Neural cell (in vitro differentiated cells): ENCODE measurements at regions not wholly inside any gene's neighbourhood (a gene's known extent, or its start where the extent isn't known, plus 50 kb on each side); places are given as distances from the start of the nearest gene placed in this dataset.

Experiments used
- H2AFZ ChIP-seq: fragments of 200-600, 300-800 bp; sonication (generic), shearing (Covaris generic); 2 replicates; pipeline ENCODE4 v1.6.0; 2014; ENCODE audit warnings: low read depth, mild to moderate bottlenecking, antibody characterized with exemption, low read length, moderate library complexity
- H3F3A ChIP-seq: fragments of 200-600 bp; shearing (Covaris generic); 2 replicates; pipeline ENCODE4 v1.6.1; 2016; ENCODE audit warnings: mild to moderate bottlenecking, moderate library complexity, mixed read lengths, antibody characterized with exemption, low read length; ENCODE audit not compliant: insufficient read depth, poor library complexity, severe bottlenecking
- H3K27ac ChIP-seq: fragments of 200-600, 300-800 bp; sonication (generic), shearing (Covaris generic); 2 replicates; pipeline ENCODE4 v1.5.1; 2014; ENCODE audit warnings: mild to moderate bottlenecking, low read length, moderate library complexity
- H3K27me3 ChIP-seq: fragments of 300-800, 200-600 bp; sonication (generic), shearing (Covaris generic); 2 replicates; pipeline ENCODE4 v1.6.0; 2014; ENCODE audit warnings: mild to moderate bottlenecking, low read depth, low read length, moderate library complexity; ENCODE audit not compliant: insufficient read depth
- H3K36me3 ChIP-seq: fragments of 300-800, 200-600 bp; sonication (generic), shearing (Covaris generic); 2 replicates; pipeline ENCODE4 v1.5.1; 2014; ENCODE audit warnings: mild to moderate bottlenecking, antibody characterized with exemption, low read length, moderate library complexity; ENCODE audit not compliant: insufficient read depth
- H3K4me2 ChIP-seq: fragments of 300-800, 200-600 bp; sonication (generic), shearing (Covaris generic); 2 replicates; pipeline ENCODE4 v1.6.0; 2014; ENCODE audit warnings: mild to moderate bottlenecking, low read length
- H3K4me3 ChIP-seq: fragments of 300-800, 200-600 bp; sonication (generic), shearing (Covaris generic); 2 replicates; pipeline ENCODE4 v1.5.1; 2014; ENCODE audit warnings: mild to moderate bottlenecking, low read length, moderate library complexity
- H3K79me2 ChIP-seq: fragments of 200-600 bp; shearing (Covaris generic); replicated peaks from 2 replicates; pipeline ENCODE4 v1.6.0; 2014; ENCODE audit warnings: mild to moderate bottlenecking, low read length, moderate library complexity; ENCODE audit not compliant: insufficient read depth
- H3K9ac ChIP-seq: fragments of 300-800, 200-600 bp; sonication (generic), shearing (Covaris generic); 2 replicates; pipeline ENCODE4 v1.6.1; 2016; ENCODE audit warnings: mild to moderate bottlenecking, low read length, mixed read lengths
- H3K9me2 ChIP-seq: fragments of 200-600 bp; shearing (Covaris generic); 2 replicates; pipeline ENCODE4 v1.6.1; 2016; ENCODE audit warnings: mild to moderate bottlenecking, low read length, mixed read lengths; ENCODE audit not compliant: insufficient read depth
- H3K9me3 ChIP-seq: fragments of 200-600, 300-800 bp; sonication (generic), shearing (Covaris generic); 2 replicates; pipeline ENCODE4 v1.6.1; 2016; ENCODE audit warnings: mild to moderate bottlenecking, mixed run types, low read length, moderate library complexity, mixed read lengths
- H4K20me1 ChIP-seq: fragments of 200-600 bp; shearing (Covaris generic); 2 replicates; pipeline ENCODE4 v1.6.1; 2016; ENCODE audit warnings: mild to moderate bottlenecking, mixed run types; ENCODE audit not compliant: insufficient read depth
- EP300 ChIP-seq: fragments of 450-650 bp; conservative IDR thresholded peaks from 2 replicates; pipeline ENCODE4 v1.6.1; 2014; ENCODE audit warnings: antibody characterized with exemption, mild to moderate bottlenecking, moderate library complexity; ENCODE audit not compliant: poor library complexity, severe bottlenecking
- EZH2 ChIP-seq: fragments of 200-600, 300-800 bp; shearing (Covaris generic), sonication (generic); IDR thresholded peaks from 2 replicates; pipeline ENCODE4 v1.6.1; 2014; ENCODE audit warnings: antibody characterized with exemption, low read length, borderline replicate concordance, mild to moderate bottlenecking; ENCODE audit not compliant: insufficient read depth, poor library complexity, severe bottlenecking
- MXI1 ChIP-seq: fragments of 450-650 bp; conservative IDR thresholded peaks from 2 replicates; pipeline ENCODE4 v1.6.1; 2014; ENCODE audit warnings: antibody characterized with exemption, mild to moderate bottlenecking; ENCODE audit not compliant: poor library complexity, severe bottlenecking
- POLR2AphosphoS5 ChIP-seq: IDR thresholded peaks from 2 replicates; pipeline ENCODE4 v1.6.1; 2012
- RAD21 ChIP-seq: fragments of 450-650 bp; conservative IDR thresholded peaks from 2 replicates; pipeline ENCODE4 v1.6.1; 2014; ENCODE audit warnings: antibody characterized with exemption, mild to moderate bottlenecking, moderate library complexity
- SMC3 ChIP-seq: fragments of 450-650 bp; conservative IDR thresholded peaks from 2 replicates; pipeline ENCODE4 v1.6.1; 2014; ENCODE audit warnings: antibody characterized with exemption, mild to moderate bottlenecking, moderate library complexity; ENCODE audit not compliant: poor library complexity
- TAF1 ChIP-seq: IDR thresholded peaks from 2 replicates; pipeline ENCODE4 v1.6.1; 2012; ENCODE audit warnings: low read depth
- TF ChIP-seq, protein P1 (sequence below): fragments of 450-650 bp; IDR thresholded peaks from 2 replicates; pipeline ENCODE4 v1.5.1; 2014; ENCODE audit warnings: antibody characterized with exemption, mild to moderate bottlenecking, moderate library complexity; ENCODE audit not compliant: poor library complexity, severe bottlenecking
- TF ChIP-seq, protein P2 (sequence below): IDR thresholded peaks from 2 replicates; pipeline ENCODE4 v1.6.1; 2012; ENCODE audit warnings: borderline replicate concordance

DNA sequence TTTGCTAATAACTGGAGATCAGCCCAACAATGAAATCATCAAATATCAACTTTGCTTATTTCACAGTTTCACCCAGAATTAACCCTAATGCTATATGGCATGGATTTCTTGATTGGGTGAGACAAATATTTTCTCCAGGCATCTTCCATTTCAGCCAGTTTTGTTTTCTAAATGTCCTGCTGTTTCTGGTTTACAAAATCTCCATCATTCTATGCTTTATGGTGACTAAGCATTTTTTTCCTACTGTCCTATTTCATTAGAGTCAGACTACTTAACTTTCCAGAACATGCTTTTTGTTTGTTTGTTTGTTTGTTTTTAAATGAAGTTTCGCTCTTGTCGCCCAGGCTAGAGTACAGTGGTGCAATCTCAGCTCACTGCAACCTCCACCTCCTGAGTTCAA, 59.5 kb upstream of the EXOC2 start:
- H3K9me3 ChIP-seq, result no peaks in the 10 kb centered on the region
- H3K4me2 ChIP-seq, result no peak overlapping the region

DNA sequence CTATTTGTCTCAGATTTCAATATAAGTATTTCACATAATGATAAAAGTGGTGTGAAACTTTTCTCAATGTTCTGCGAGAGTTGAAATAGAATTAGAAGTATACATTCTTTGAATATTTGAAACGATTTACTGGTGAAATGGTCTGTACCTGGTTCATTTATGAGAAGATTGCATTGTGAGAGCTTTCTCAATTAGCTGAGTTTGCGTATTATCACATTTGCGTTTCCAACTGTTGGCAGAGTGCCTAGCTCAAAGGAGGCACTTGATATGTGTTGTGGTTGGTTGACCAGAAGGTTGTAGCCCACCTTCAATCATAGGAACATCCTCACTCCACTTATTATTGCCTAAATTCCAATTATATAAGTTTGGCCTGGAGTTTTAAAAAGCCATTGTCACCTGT, 58.8 kb upstream of the EXOC2 start:
- Histone ChIP-seq H3F3A (no peaks in the 10 kb centered on the region), H3K9me2 (no peaks in the 10 kb centered on the region), H3K9ac (no peak overlapping the region), H3K9me3 (no peaks in the 10 kb centered on the region), H3K79me2 (no peaks in the 10 kb centered on the region), H3K27ac (no peak overlapping the region), H3K27me3 (no peaks in the 10 kb centered on the region), H3K36me3 (no peaks in the 10 kb centered on the region), H2AFZ (no peak overlapping the region), H3K4me2 (no peak overlapping the region), H3K4me3 (no peak overlapping the region), H4K20me1 (no peaks in the 10 kb centered on the region)
- TF ChIP-seq POLR2AphosphoS5 (no peak), EZH2 (no peak), EP300 (no peak), MXI1 (no peak), TAF1 (no peak), RAD21 (no peak), SMC3 (no peak)
- TF ChIP-seq, protein P1, sequence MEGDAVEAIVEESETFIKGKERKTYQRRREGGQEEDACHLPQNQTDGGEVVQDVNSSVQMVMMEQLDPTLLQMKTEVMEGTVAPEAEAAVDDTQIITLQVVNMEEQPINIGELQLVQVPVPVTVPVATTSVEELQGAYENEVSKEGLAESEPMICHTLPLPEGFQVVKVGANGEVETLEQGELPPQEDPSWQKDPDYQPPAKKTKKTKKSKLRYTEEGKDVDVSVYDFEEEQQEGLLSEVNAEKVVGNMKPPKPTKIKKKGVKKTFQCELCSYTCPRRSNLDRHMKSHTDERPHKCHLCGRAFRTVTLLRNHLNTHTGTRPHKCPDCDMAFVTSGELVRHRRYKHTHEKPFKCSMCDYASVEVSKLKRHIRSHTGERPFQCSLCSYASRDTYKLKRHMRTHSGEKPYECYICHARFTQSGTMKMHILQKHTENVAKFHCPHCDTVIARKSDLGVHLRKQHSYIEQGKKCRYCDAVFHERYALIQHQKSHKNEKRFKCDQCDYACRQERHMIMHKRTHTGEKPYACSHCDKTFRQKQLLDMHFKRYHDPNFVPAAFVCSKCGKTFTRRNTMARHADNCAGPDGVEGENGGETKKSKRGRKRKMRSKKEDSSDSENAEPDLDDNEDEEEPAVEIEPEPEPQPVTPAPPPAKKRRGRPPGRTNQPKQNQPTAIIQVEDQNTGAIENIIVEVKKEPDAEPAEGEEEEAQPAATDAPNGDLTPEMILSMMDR, result no peak
- TF ChIP-seq, protein P2, sequence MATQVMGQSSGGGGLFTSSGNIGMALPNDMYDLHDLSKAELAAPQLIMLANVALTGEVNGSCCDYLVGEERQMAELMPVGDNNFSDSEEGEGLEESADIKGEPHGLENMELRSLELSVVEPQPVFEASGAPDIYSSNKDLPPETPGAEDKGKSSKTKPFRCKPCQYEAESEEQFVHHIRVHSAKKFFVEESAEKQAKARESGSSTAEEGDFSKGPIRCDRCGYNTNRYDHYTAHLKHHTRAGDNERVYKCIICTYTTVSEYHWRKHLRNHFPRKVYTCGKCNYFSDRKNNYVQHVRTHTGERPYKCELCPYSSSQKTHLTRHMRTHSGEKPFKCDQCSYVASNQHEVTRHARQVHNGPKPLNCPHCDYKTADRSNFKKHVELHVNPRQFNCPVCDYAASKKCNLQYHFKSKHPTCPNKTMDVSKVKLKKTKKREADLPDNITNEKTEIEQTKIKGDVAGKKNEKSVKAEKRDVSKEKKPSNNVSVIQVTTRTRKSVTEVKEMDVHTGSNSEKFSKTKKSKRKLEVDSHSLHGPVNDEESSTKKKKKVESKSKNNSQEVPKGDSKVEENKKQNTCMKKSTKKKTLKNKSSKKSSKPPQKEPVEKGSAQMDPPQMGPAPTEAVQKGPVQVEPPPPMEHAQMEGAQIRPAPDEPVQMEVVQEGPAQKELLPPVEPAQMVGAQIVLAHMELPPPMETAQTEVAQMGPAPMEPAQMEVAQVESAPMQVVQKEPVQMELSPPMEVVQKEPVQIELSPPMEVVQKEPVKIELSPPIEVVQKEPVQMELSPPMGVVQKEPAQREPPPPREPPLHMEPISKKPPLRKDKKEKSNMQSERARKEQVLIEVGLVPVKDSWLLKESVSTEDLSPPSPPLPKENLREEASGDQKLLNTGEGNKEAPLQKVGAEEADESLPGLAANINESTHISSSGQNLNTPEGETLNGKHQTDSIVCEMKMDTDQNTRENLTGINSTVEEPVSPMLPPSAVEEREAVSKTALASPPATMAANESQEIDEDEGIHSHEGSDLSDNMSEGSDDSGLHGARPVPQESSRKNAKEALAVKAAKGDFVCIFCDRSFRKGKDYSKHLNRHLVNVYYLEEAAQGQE, result no peak

More for the DNA sequence above, 59.5 kb upstream of the EXOC2 start:
- Histone ChIP-seq H2AFZ (no peak overlapping the region), H3K9ac (no peak overlapping the region), H3K9me2 (no peaks in the 10 kb centered on the region), H3K27ac (no peak overlapping the region), H3F3A (no peaks in the 10 kb centered on the region), H3K27me3 (no peaks in the 10 kb centered on the region), H3K4me3 (no peak overlapping the region), H4K20me1 (no peaks in the 10 kb centered on the region), H3K79me2 (no peaks in the 10 kb centered on the region), H3K36me3 (no peaks in the 10 kb centered on the region)
- no peak for TF ChIP-seq EP300
- TF ChIP-seq, protein P1, result no peak
